Body of pancreas (tissue), 4 donors: ENCODE measurements at regions not wholly inside any gene's neighbourhood (a gene's known extent, or its start where the extent isn't known, plus 50 kb on each side); places are given as distances from the start of the nearest gene placed in this dataset.

Experiments used
- ATAC-seq: fragments of 150-250 bp; one replicate; pipeline ENCODE4 v1.9.1; 2016
- DNase-seq, 4 donors: peaks; one replicate each; pipeline ENCODE4 v3.0.0-alpha.2; 2019
- H3K27ac ChIP-seq, 4 donors: fragments of 200-600 bp; sonication (generic); 1 replicate in 3 of 4; 2 replicates in 1 of 4; pipeline versions ENCODE4 v1.5.1 to v1.6.1; 2016 to 2019; ENCODE audit warnings: mild to moderate bottlenecking in 1 of 4, mixed read lengths in 1 of 4, moderate library complexity in 1 of 4
- H3K27me3 ChIP-seq, 2 donors: fragments of 200-600 bp; sonication (generic); one replicate each; pipeline ENCODE4 v1.6.0; 2016; ENCODE audit warnings: mild to moderate bottlenecking in 1 of 2
- H3K36me3 ChIP-seq, 2 donors: fragments of 200-600 bp; sonication (generic); replicated peaks in 1 of 2; 2 replicates each; pipeline ENCODE4 v1.5.1; 2016; ENCODE audit warnings: low read depth in 2 of 2; ENCODE audit not compliant: insufficient read depth in 1 of 2
- H3K4me1 ChIP-seq: fragments of 200-600 bp; sonication (generic); one replicate; pipeline ENCODE4 v1.6.0; 2016
- H3K4me3 ChIP-seq, 2 donors: fragments of 200-600 bp; sonication (generic); 1 replicate in 1 of 2; 2 replicates in 1 of 2; pipeline ENCODE4 v1.5.1; 2016 to 2019
- H3K9me3 ChIP-seq, 3 donors: fragments of 200-600 bp; sonication (generic); 1 replicate in 2 of 3; 2 replicates in 1 of 3; pipeline ENCODE4 v1.5.1; 2016
- POLR2A ChIP-seq, 3 donors: fragments of 450-650 bp; IDR thresholded peaks; one replicate each; pipeline ENCODE4 v1.6.1; 2016; ENCODE audit warnings: antibody characterized with exemption in 3 of 3, mild to moderate bottlenecking in 2 of 3
- WGBS, 2 donors: methylation state at CpG; one replicate each; pipeline ENCODE4 v1.1.5; 2017; 5-methylcytosine and 5-hydroxymethylcytosine counted together
- intact Hi-C: fragments of 100-400 bp; cut with DNase I; formaldehyde crosslinking; loops from one replicate; pipeline ENCODE4 v1.15.1; 2023
- TF ChIP-seq, protein P1 (sequence below), 7 experiments: fragments of 450-650 bp in 4 of 7; fragments of 200-600 bp in 3 of 7; sonication (generic) in 3 of 7; IDR thresholded peaks; one replicate each; pipeline ENCODE4 v1.5.1; 2016 to 2019; ENCODE audit warnings: antibody characterized with exemption in 7 of 7

DNA sequence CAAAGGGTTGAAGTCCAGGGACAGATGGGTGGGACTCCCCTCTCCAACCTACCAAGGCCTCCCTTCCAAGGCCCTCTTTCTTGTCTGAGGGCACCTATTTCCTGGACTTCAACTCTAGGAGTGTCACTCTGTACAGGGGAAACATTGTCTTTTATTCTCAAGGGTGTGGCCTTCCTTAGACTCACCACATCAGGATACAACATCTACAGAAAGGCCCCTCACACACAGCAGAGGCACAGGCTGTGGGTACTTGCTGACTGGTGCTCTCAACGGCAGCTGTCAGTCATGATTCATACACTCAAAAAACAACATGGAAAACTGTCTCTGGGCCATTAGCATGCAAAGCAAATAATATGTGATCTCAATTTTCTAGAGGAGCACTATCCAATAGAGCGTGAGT is 78.0 kb downstream of the RCN1 start:
- intact Hi-C loops, result loop anchor here (10.0 kb wide), 1 partner anchor 54 kb away; no protein-coding TSS in a partner anchor
- Histone ChIP-seq H3K9me3 (no peaks in the 10 kb centered on the region), H3K27me3 (peaks cover 0 to 4% of the 10 kb centered on the region in 2 donors), H3K4me1 (no peaks in the 10 kb centered on the region), H3K4me3 (no peak overlapping the region), H3K27ac (no peak overlapping the region), H3K36me3 (no peaks in the 10 kb centered on the region)
- TF ChIP-seq, protein P1, sequence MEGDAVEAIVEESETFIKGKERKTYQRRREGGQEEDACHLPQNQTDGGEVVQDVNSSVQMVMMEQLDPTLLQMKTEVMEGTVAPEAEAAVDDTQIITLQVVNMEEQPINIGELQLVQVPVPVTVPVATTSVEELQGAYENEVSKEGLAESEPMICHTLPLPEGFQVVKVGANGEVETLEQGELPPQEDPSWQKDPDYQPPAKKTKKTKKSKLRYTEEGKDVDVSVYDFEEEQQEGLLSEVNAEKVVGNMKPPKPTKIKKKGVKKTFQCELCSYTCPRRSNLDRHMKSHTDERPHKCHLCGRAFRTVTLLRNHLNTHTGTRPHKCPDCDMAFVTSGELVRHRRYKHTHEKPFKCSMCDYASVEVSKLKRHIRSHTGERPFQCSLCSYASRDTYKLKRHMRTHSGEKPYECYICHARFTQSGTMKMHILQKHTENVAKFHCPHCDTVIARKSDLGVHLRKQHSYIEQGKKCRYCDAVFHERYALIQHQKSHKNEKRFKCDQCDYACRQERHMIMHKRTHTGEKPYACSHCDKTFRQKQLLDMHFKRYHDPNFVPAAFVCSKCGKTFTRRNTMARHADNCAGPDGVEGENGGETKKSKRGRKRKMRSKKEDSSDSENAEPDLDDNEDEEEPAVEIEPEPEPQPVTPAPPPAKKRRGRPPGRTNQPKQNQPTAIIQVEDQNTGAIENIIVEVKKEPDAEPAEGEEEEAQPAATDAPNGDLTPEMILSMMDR (IDR thresholded peaks at IDR 0.05), result no peak
- TF ChIP-seq POLR2A (IDR thresholded peaks at IDR 0.05), result no peak
- DNase-seq (no peak), ATAC-seq (no peak)
- WGBS, 2 donors, result 81 to 82% methylated on average over 2 of the region's 2 CpGs

DNA sequence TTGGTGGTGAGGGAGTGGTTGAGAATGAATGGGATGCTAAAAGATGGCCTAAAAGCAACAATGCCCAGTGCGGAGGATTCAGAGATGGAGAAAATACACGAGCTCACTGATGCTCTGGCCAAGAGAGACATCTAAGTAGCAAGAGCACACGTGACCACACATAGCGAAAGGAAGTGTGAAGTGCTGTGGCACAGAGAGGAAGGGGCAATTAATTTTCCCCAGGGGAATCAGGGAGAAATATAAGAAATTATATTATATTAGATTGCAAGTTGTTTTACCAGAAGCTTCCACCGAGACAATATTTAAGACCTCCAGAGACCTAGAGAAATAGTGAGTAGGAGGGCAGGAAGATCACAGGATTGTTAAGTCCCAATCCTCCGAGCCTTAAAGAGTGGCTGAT is 80.6 kb downstream of the RCN1 start:
- Histone ChIP-seq H3K9me3 (no peaks in the 10 kb centered on the region), H3K4me1 (no peaks in the 10 kb centered on the region), H3K4me3 (no peak overlapping the region), H3K36me3 (no peaks in the 10 kb centered on the region), H3K27me3 (peaks cover 0 to 4% of the 10 kb centered on the region in 2 donors), H3K27ac (no peak overlapping the region)
- intact Hi-C loops, result loop anchor here (10.0 kb wide), 1 partner anchor 777 kb away; no protein-coding TSS in a partner anchor
- TF ChIP-seq, protein P1 (IDR thresholded peaks at IDR 0.05), result no peak
- TF ChIP-seq POLR2A (IDR thresholded peaks at IDR 0.05), result no peak
- 71 to 75% methylated on average over 6 of the region's 6 CpGs for WGBS, 2 donors
- ATAC-seq (no peak), DNase-seq (no peak)

DNA sequence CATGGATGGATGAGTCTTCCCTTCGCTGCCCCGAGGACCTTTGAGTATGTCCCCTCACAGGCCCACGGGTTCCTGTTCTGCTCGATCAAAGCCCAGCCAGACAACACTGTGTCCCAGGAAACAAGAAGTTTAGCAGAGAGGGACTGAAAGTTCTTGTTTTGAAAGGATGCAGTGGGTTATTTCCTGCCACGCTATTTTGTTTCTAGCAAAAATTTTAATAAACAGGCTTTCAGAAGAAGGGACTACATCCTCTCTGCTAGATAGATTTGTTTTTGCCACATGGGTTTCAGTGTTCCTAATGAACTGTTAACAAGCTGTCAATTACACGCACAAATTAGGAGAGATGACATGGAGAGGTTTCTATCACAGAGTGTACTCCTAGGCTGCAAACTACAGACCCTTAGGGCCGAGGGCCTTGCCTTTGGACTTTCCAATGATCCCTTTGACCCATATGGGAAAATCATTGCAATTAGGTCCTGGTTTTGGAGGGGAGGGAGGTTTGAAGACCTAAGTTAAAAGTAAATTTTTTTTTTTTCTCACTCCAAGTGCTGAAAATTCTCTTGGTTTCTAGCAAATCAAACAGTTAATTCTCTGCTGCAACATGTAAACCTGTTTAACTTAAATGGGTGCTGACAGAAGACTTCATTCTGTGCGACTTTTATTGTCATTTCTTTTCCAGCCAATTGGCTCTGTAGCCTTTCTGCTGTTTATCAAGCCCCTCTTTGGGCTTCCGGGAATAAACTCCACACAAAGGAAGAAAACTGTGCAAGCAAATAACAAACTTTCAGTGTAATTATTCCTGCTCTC is 81.4 kb downstream of the RCN1 start:
- DNase-seq (no peak), ATAC-seq (no peak)
- no peaks in the 10 kb centered on the region for H3K4me1 ChIP-seq
- peaks cover 0 to 4% of the 10 kb centered on the region in 2 donors for H3K27me3 ChIP-seq
- no peak for TF ChIP-seq POLR2A (IDR thresholded peaks at IDR 0.05)
- TF ChIP-seq, protein P1 (IDR thresholded peaks at IDR 0.05), result no peak
- intact Hi-C loops, result loop anchor here (10.0 kb wide), 1 partner anchor 777 kb away; no protein-coding TSS in a partner anchor
- H3K9me3 ChIP-seq, result no peaks in the 10 kb centered on the region
- H3K4me3 ChIP-seq, result no peak overlapping the region
- H3K27ac ChIP-seq, result no peak overlapping the region
- H3K36me3 ChIP-seq, result no peaks in the 10 kb centered on the region
- 53 to 54% methylated on average over 9 of the region's 9 CpGs for WGBS, 2 donors

DNA sequence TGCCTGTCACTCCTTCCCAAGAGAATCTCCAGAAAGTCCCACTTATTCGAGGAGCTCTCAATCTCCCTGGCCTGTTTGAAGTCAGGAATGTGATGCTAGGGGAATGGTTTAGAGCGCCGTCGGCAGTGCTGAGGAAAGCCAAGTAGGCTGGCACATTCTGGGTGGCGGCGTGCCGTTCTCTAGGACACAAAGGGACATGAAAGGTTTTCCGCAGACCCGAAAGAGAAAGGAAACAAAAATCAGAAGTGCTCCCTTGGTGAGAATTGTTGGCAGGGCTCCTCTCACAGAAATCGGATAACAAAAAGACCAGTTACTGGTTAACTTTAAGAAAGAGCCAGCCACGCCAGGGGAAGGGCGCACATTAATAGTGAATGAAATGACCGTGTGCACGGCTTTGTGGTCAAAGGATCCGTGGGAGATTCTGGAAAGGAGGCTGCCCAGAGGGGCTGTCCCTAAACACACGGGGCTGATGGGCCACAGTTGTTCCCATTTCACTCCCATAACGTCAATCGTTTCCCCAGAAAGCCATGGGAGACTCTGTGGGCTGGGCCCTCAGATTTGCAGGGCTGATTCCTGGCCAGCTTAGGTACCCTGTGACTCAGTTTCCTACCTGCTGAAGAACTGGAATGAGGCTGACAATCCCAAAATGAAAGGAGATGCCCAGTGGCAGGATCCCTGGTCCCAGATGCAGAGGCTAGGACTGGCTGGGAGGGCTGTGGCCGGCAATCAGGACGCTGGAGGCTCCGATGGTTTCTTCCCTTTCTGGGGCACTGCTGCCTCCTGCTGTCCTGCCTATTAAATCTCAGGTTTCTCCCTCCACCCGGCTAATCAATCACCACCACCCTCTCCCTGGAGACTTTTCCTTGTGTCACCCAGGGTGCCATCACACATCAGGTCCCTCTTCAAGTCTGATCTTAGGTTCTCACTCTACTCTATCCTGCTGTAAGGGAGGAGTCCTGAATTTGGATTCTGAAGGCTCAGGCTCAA is 82.3 kb downstream of the RCN1 start:
- no peak for TF ChIP-seq POLR2A (IDR thresholded peaks at IDR 0.05)
- TF ChIP-seq, protein P1 (IDR thresholded peaks at IDR 0.05), result peak in 6 of 7 experiments; percentile 25 to 67 (median 60)
- no peak overlapping the region for H3K4me3 ChIP-seq
- intact Hi-C loops, result loop anchor here (10.0 kb wide), 1 partner anchor 778 kb away; no protein-coding TSS in a partner anchor
- ATAC-seq, result peak; percentile 81
- H3K4me1 ChIP-seq, result no peaks in the 10 kb centered on the region
- peaks cover 0 to 4% of the 10 kb centered on the region in 2 donors for H3K27me3 ChIP-seq
- H3K9me3 ChIP-seq, result no peaks in the 10 kb centered on the region
- peak; percentile 51 to 66 (median 58) for DNase-seq
- no peaks in the 10 kb centered on the region for H3K36me3 ChIP-seq
- WGBS, 2 donors, result 18 to 19% methylated on average over 22 of the region's 22 CpGs
- no peak overlapping the region for H3K27ac ChIP-seq
